Ascending aorta (tissue), 2 donors: ENCODE measurements at regions not wholly inside any gene's neighbourhood (a gene's known extent, or its start where the extent isn't known, plus 50 kb on each side); places are given as distances from the start of the nearest gene placed in this dataset.

Source experiments
- DNase-seq, 2 donors: peaks; one replicate each; pipeline ENCODE4 v3.0.0-alpha.2; 2019; ENCODE audit warnings: low spot score in 2 of 2
- H3K27ac ChIP-seq, 2 donors: fragments of 200-600 bp; sonication (generic); one replicate each; pipeline ENCODE4 v1.5.1; 2016 to 2017; ENCODE audit warnings: mild to moderate bottlenecking in 1 of 2
- H3K27me3 ChIP-seq: fragments of 200-600 bp; sonication (generic); one replicate; pipeline ENCODE4 v1.5.1; 2017
- H3K36me3 ChIP-seq, 2 donors: fragments of 200-600 bp; sonication (generic); one replicate each; pipeline ENCODE4 v1.5.1; 2016
- H3K4me1 ChIP-seq, 2 donors: fragments of 200-600 bp; sonication (generic); one replicate each; pipeline ENCODE4 v1.5.1; 2016 to 2017; ENCODE audit warnings: mild to moderate bottlenecking in 1 of 2
- H3K4me3 ChIP-seq, 2 donors: fragments of 200-600 bp; sonication (generic); one replicate each; pipeline ENCODE4 v1.5.1; 2016 to 2017; ENCODE audit warnings: mild to moderate bottlenecking in 1 of 2
- H3K9me3 ChIP-seq, 2 donors: fragments of 200-600 bp; sonication (generic); one replicate each; pipeline ENCODE4 v1.5.1; 2016
- CTCF ChIP-seq, 3 experiments: fragments of 200-600 bp in 2 of 3; fragments of 450-650 bp in 1 of 3; sonication (generic) in 2 of 3; IDR thresholded peaks; one replicate each; pipeline ENCODE4 v1.5.1; 2016 to 2019; ENCODE audit warnings: antibody characterized with exemption in 3 of 3, mild to moderate bottlenecking in 1 of 3, moderate library complexity in 1 of 3
- intact Hi-C: fragments of 100-400 bp; cut with DNase I; formaldehyde crosslinking; loops from one replicate; pipeline ENCODE4 v1.15.1; 2023

- intact Hi-C loops = loop anchor here (5.0 to 10.0 kb wide), 2 partner anchors 83 to 279 kb away; partner anchors contain the start of genes ERCC6L2 and PTCH1
- Histone ChIP-seq H3K4me1 (peaks cover 4 to 8% of the 10 kb centered on the region in 2 donors), H3K27me3 (no peaks in the 10 kb centered on the region), H3K4me3 (no peak overlapping the region), H3K27ac (peak overlapping the region in 1 of 2 donors; percentile 2), H3K36me3 (no peaks in the 10 kb centered on the region), H3K9me3 (no peaks in the 10 kb centered on the region)
- TF ChIP-seq CTCF (IDR thresholded peaks at IDR 0.05) = no peak
- DNase-seq = no peak
Measured at GRCh38 chr9:95793924-95794828, 81.3 kb upstream of the ERCC6L2 start.

- Histone ChIP-seq H3K36me3 (no peaks in the 10 kb centered on the region), H3K4me3 (no peak overlapping the region), H3K27ac (no peak overlapping the region), H3K9me3 (no peaks in the 10 kb centered on the region), H3K4me1 (peaks cover 4 to 8% of the 10 kb centered on the region in 2 donors), H3K27me3 (no peaks in the 10 kb centered on the region)
- TF ChIP-seq CTCF (IDR thresholded peaks at IDR 0.05) = no peak
- DNase-seq = no peak
- intact Hi-C loops = loop anchor here (5.0 to 10.0 kb wide), 2 partner anchors 86 to 277 kb away; partner anchors contain the start of genes ERCC6L2 and PTCH1
Measured at GRCh38 chr9:95791695-95792094, 83.8 kb upstream of the ERCC6L2 start.

GRCh38 chr9:95791286-95791685, 84.2 kb upstream of the ERCC6L2 start:
- no peak overlapping the region for H3K4me3 ChIP-seq
- intact Hi-C loops = loop anchor here (5.0 to 10.0 kb wide), 2 partner anchors 86 to 276 kb away; partner anchors contain the start of genes ERCC6L2 and PTCH1
- no peak for DNase-seq
- no peak overlapping the region for H3K27ac ChIP-seq
- no peaks in the 10 kb centered on the region for H3K9me3 ChIP-seq
- H3K27me3 ChIP-seq = no peaks in the 10 kb centered on the region
- H3K4me1 ChIP-seq = peaks cover 4 to 8% of the 10 kb centered on the region in 2 donors
- H3K36me3 ChIP-seq = no peaks in the 10 kb centered on the region
- TF ChIP-seq CTCF (IDR thresholded peaks at IDR 0.05) = no peak

- intact Hi-C loops = no loop called here
- DNase-seq = no peak
- TF ChIP-seq CTCF (IDR thresholded peaks at IDR 0.05) = no peak
- Histone ChIP-seq H3K27ac (no peak overlapping the region), H3K4me3 (no peak overlapping the region), H3K36me3 (no peaks in the 10 kb centered on the region), H3K4me1 (peaks cover 0 to 5% of the 10 kb centered on the region in 2 donors), H3K9me3 (no peaks in the 10 kb centered on the region), H3K27me3 (no peaks in the 10 kb centered on the region)
Measured at GRCh38 chr9:95788521-95788991, 86.9 kb upstream of the ERCC6L2 start.

GRCh38 chr9:95788021-95788420, 87.5 kb upstream of the ERCC6L2 start:
- H3K36me3 ChIP-seq = no peaks in the 10 kb centered on the region
- DNase-seq = no peak
- no peak overlapping the region for H3K27ac ChIP-seq
- no peaks in the 10 kb centered on the region for H3K9me3 ChIP-seq
- no peaks in the 10 kb centered on the region for H3K27me3 ChIP-seq
- H3K4me3 ChIP-seq = no peak overlapping the region
- intact Hi-C loops = no loop called here
- no peaks in the 10 kb centered on the region for H3K4me1 ChIP-seq
- no peak for TF ChIP-seq CTCF (IDR thresholded peaks at IDR 0.05)
